Choroid plexus epithelial cell (primary cell): ENCODE measurements at regions not wholly inside any gene's neighbourhood (a gene's known extent, or its start where the extent isn't known, plus 50 kb on each side); places are given as distances from the start of the nearest gene placed in this dataset.

Experiments used
- DNase-seq: peaks from one replicate; pipeline ENCODE4 v3.0.0-alpha.2; 2010; ENCODE audit warnings: low read depth
- H3K4me3 ChIP-seq: 2 replicates; pipeline ENCODE4 v1.5.1; 2011; ENCODE audit warnings: low read depth, mild to moderate bottlenecking, control low read depth, low read length, moderate library complexity
- TF ChIP-seq, protein P1 (sequence below): conservative IDR thresholded peaks from 2 replicates; pipeline ENCODE4 v1.5.1; 2011; ENCODE audit warnings: low read depth, mild to moderate bottlenecking, control low read depth, inconsistent platforms, low read length, moderate library complexity

DNA sequence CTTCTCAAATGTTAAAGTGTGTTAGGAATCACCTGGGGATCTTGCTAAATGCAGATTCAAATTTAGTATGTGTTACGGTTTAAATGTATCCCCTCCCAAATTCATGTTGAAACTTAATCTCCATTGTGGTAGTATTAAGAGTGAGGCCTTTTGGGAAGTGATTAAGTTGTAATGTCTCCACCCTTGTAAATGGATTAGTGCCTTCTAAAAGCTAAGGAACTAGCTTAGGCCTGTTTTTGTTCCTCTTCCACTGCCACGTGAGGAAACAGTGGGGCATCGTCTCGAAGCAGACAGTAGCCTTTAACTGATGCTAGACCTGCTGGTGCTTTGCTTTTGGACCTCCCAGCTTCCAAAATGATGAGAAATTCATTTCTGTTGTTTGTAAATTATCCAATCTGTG, 52.3 kb upstream of the SEMA3D start:
- no peak for DNase-seq
- TF ChIP-seq, protein P1, sequence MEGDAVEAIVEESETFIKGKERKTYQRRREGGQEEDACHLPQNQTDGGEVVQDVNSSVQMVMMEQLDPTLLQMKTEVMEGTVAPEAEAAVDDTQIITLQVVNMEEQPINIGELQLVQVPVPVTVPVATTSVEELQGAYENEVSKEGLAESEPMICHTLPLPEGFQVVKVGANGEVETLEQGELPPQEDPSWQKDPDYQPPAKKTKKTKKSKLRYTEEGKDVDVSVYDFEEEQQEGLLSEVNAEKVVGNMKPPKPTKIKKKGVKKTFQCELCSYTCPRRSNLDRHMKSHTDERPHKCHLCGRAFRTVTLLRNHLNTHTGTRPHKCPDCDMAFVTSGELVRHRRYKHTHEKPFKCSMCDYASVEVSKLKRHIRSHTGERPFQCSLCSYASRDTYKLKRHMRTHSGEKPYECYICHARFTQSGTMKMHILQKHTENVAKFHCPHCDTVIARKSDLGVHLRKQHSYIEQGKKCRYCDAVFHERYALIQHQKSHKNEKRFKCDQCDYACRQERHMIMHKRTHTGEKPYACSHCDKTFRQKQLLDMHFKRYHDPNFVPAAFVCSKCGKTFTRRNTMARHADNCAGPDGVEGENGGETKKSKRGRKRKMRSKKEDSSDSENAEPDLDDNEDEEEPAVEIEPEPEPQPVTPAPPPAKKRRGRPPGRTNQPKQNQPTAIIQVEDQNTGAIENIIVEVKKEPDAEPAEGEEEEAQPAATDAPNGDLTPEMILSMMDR = no peak
- H3K4me3 ChIP-seq = no peak overlapping the region

DNA sequence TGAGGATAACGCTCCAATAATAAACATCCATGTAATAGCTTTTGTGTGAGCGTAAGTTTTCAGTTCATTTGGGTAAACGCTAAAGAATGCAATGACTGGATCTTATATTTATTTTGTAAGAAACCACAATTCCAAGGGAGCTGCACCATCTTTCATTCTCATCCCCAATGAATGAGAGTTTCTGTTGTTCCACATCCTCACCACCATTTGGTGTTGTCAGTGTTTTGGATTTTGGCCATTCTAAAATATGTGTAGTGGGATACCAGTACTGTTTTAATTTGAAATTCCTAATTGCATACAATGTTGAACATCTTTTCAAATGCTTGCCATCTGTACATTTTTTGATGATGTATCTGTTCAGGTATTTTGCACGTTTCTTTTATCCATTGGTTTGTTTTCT, 50.9 kb upstream of the SEMA3D start:
- TF ChIP-seq, protein P1 = no peak
- no peak overlapping the region for H3K4me3 ChIP-seq
- peak; percentile 5 for DNase-seq
